Left ventricle myocardium inferior (tissue), 1 donor: ENCODE measurements at regions not wholly inside any gene's neighbourhood (a gene's known extent, or its start where the extent isn't known, plus 50 kb on each side); places are given as distances from the start of the nearest gene placed in this dataset.

Experiments used
- DNase-seq: peaks from one replicate; pipeline ENCODE4 v3.0.0-alpha.2; 2020
- H3K27ac ChIP-seq: fragments of 200-600 bp; replicated peaks from 2 replicates; pipeline ENCODE4 v1.8.0; 2021
- H3K27me3 ChIP-seq: fragments of 200-600 bp; 2 replicates; pipeline ENCODE4 v1.8.0; 2021; ENCODE audit warnings: low read depth
- H3K36me3 ChIP-seq: fragments of 200-600 bp; 2 replicates; pipeline ENCODE4 v1.8.0; 2021
- H3K4me1 ChIP-seq: fragments of 200-600 bp; 2 replicates; pipeline ENCODE4 v1.8.0; 2021
- H3K4me3 ChIP-seq: fragments of 200-600 bp; 2 replicates; pipeline ENCODE4 v1.8.0; 2021; ENCODE audit warnings: mild to moderate bottlenecking, moderate library complexity
- H3K9me3 ChIP-seq: fragments of 200-600 bp; replicated peaks from 2 replicates; pipeline ENCODE4 v1.8.0; 2021
- intact Hi-C: fragments of 100-400 bp; cut with micrococcal nuclease; formaldehyde crosslinking; loops from one replicate; pipeline ENCODE4 v1.11.0; 2022
- TF ChIP-seq, protein P1 (sequence below): fragments of 200-600 bp; IDR thresholded peaks from 2 replicates; pipeline ENCODE4 v1.8.0; 2021; ENCODE audit warnings: antibody characterized with exemption, mild to moderate bottlenecking, borderline replicate concordance
- donor health status: DM: no; HTN: yes; CAD: no; lungs with severe emphysema.

DNA sequence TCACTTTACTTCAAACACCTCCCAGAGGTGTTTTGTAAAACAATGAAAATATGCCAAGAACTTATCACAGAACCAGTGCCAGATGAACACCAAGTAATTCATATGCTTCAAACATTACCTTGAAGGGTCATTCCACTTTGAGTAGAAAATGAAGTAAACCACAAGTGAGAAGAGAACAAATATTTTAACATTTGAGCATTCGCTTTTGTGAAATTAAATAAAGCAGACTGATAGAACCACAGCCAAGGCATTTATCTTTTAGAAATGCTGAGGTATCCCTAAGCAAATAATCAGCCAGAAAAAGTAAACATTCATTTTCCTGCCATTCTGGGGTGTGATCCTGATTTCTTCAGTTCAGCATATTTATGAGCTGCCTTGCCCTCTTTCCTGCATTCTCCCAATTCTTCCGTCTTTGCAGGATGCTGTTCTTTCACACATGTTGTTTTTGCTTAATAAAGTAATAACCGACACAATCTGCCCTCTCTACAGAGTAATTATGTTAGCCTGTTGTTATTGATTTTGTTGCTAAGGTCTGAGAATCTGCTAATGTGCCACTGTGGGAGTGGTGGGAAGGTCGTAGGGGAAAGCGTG is 235.6 kb upstream of the TGFBR2 start:
- intact Hi-C loops: no loop called here
- Histone ChIP-seq H3K4me1 (peaks cover 23% of the 10 kb centered on the region), H3K27me3 (no peaks in the 10 kb centered on the region), H3K9me3 (peaks cover 4% of the 10 kb centered on the region), H3K4me3 (no peak overlapping the region), H3K36me3 (no peaks in the 10 kb centered on the region), H3K27ac (peak overlapping the region; percentile 13)
- no peak for DNase-seq
- TF ChIP-seq, protein P1, sequence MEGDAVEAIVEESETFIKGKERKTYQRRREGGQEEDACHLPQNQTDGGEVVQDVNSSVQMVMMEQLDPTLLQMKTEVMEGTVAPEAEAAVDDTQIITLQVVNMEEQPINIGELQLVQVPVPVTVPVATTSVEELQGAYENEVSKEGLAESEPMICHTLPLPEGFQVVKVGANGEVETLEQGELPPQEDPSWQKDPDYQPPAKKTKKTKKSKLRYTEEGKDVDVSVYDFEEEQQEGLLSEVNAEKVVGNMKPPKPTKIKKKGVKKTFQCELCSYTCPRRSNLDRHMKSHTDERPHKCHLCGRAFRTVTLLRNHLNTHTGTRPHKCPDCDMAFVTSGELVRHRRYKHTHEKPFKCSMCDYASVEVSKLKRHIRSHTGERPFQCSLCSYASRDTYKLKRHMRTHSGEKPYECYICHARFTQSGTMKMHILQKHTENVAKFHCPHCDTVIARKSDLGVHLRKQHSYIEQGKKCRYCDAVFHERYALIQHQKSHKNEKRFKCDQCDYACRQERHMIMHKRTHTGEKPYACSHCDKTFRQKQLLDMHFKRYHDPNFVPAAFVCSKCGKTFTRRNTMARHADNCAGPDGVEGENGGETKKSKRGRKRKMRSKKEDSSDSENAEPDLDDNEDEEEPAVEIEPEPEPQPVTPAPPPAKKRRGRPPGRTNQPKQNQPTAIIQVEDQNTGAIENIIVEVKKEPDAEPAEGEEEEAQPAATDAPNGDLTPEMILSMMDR: no peak

DNA sequence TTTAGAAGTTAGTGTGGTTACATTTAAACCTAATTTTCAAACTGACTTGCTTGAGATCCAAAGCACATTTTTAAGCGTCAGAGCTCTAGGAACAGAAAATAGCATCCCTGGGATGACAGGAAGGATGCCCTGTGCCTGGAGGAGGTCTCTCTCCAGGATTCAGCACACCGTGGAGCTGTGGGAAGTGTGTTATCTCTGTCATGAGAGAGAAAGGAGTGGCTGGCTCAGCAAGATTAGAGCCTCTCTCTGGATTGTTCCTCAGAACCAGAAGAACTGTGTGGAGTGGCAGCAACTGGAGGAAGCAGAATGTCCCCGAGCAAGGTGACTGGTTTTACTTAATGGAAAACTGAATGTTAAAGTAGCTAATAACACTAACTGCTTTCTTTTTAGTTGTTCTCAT is 233.6 kb upstream of the TGFBR2 start:
- no peaks in the 10 kb centered on the region for H3K36me3 ChIP-seq
- intact Hi-C loops: no loop called here
- H3K4me1 ChIP-seq: peaks cover 23% of the 10 kb centered on the region
- TF ChIP-seq, protein P1: no peak
- no peak overlapping the region for H3K4me3 ChIP-seq
- peak overlapping the region; percentile 42 for H3K27ac ChIP-seq
- H3K9me3 ChIP-seq: no peaks in the 10 kb centered on the region
- DNase-seq: no peak
- no peaks in the 10 kb centered on the region for H3K27me3 ChIP-seq

DNA sequence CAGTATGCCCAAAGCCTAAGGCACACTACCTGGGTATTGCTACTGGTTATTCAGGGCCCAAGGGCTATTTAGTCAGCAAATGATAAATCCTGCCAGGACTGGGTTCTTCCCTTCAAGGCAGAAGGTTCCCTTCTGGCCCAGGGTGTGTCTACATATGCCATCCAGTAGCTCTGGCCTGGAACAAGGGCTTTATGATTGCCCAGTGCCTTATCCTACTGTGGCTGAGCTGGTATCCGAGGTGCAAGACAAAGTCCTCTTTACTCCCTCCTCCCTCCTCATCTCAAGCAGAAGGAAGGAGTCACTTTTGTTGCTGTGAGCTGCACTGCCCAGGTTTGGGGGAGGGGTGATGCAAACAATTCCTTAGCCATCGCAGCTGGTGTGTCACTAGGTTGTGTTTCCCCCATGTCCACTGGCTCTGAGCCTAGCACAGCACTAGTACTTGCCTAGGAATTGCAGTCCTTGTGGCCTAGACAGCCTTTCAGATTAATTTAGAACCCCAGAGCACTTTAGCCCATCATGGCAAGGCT is 221.8 kb upstream of the TGFBR2 start:
- Histone ChIP-seq H3K4me3 (no peak overlapping the region), H3K27me3 (no peaks in the 10 kb centered on the region), H3K27ac (no peak overlapping the region), H3K4me1 (no peaks in the 10 kb centered on the region), H3K9me3 (peaks cover 16% of the 10 kb centered on the region), H3K36me3 (no peaks in the 10 kb centered on the region)
- TF ChIP-seq, protein P1: no peak
- intact Hi-C loops: no loop called here
- no peak for DNase-seq

DNA sequence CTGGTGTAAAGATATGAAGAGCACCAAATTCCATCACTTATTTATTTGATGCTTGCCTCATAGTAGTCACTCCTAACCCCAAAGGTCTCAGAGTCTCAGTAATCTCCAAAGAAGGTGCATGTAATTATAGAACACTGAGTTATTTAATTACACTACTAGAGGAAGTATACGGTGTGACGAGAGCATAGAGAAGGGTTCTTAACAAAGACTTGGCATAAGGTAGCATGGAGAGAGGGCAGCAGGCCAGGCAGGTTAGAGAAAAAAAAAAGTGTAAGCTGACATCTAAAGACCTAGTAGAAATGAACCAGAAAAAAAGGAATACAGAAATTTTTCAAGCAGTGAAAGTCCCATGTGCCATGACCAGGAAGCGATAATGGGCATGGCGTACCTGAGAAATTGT is 213.3 kb upstream of the TGFBR2 start:
- Histone ChIP-seq H3K27me3 (no peaks in the 10 kb centered on the region), H3K4me3 (no peak overlapping the region), H3K4me1 (peaks cover 22% of the 10 kb centered on the region), H3K36me3 (no peaks in the 10 kb centered on the region), H3K9me3 (no peaks in the 10 kb centered on the region), H3K27ac (peak overlapping the region; percentile 38)
- intact Hi-C loops: no loop called here
- TF ChIP-seq, protein P1: no peak
- DNase-seq: no peak

DNA sequence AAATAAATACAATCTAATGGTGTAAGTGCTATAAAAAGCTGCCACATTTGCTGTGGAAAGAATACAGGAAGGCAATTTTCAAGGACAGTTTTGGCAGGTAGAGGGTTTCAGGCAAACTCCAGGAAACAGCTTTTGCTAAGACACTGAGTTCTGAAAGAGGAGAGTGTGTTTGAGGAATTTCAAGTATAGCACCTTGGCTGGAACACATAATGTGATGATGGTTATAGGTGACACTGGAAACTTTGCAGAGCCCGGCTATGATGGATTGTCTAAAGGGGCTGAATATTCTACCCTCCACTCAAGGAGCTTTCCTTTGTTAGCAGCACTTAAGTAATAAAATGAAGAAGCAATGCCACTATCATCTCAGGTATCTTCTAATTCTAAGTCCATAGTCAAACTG is 209.4 kb upstream of the TGFBR2 start:
- no peaks in the 10 kb centered on the region for H3K27me3 ChIP-seq
- no peaks in the 10 kb centered on the region for H3K36me3 ChIP-seq
- H3K27ac ChIP-seq: peak overlapping the region; percentile 41
- intact Hi-C loops: no loop called here
- no peak overlapping the region for H3K4me3 ChIP-seq
- no peak for DNase-seq
- TF ChIP-seq, protein P1: no peak
- peaks cover 6% of the 10 kb centered on the region for H3K9me3 ChIP-seq
- H3K4me1 ChIP-seq: peaks cover 54% of the 10 kb centered on the region
